ENCODE measurements at regions not wholly inside any gene's neighbourhood (a gene's known extent, or its start where the extent isn't known, plus 50 kb on each side); places are given as distances from the start of the nearest gene placed in this dataset.

GRCh38 chr9:107760469-107761242 is 271.1 kb upstream of the KLF4 start:
- TF ChIP-seq CTCF (IDR thresholded peaks at IDR 0.05), result no peak
- TF ChIP-seq POLR2A (IDR thresholded peaks at IDR 0.05), result no peak

Data from adrenal gland (tissue), 5 donors.